NCI-H1930 (cell line): ENCODE measurements at regions not wholly inside any gene's neighbourhood (a gene's known extent, or its start where the extent isn't known, plus 50 kb on each side); places are given as distances from the start of the nearest gene placed in this dataset.
"Not testable (repeated sequence)": the region's sequence is repeated elsewhere in the genome, so short reads cannot be mapped to it uniquely, and the experiment has no call there.

Source experiments
- DNase-seq, 2 experiments: peaks; one replicate each; lab custom pipeline; 2025; lab: John Stamatoyannopoulos, UW

DNA sequence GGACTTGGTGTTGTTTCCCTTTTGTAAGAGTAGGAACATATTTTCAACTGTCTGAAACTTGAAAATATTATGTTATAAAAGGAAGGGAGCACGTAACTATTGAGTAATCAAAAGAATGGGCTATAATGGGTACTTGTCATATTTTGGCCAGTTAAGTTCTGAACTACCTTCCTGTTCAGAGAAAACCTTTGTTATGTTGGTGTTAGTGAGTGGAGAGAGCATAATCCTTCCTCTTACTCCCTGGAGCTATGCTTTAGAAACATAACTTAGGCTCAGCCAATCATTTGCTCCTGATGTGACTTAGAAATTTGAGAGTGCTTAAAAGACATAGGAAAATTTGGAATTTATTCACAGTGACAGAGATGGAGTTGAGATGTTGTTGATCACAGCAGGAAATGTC is 482.5 kb upstream of the SPRY2 start:
- no peak for DNase-seq

DNA sequence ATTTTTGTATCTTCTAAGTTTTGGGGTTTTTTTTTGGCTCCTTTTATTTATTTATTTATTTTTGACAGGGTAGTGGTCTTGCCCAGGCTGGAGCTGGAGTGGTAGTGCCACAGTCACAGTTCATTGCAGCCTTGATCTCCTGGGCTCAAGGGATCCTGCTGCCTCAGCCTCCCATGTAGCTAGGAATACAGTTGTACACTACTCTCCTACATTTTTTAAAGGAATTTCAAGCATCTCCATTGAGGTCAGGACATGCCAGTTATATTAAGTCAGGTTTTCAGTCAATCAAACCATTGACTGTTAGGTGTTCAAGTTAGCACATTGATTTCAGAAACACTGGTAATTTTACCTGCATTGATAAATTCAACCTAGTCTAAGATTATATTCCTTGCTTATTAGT is 480.5 kb upstream of the SPRY2 start:
- DNase-seq = no peak

DNA sequence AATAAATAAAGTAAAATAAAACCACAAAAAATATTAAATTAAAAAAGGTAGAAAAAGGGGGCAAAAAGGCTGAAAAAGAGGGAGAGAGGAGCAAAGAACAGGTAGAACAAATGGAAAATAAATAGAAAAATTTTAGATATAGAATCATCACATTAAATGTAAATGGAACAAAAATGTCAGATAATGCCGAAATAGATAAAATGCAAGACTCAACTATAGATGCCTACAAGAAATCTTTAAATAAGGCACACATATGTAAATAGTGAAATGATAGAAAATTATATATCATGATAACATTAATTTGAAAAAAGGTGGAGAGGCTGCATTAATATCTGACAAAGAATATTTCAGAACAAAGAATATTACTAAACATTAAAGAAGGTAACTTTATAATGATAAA is 477.1 kb upstream of the SPRY2 start:
- no peak for DNase-seq

DNA sequence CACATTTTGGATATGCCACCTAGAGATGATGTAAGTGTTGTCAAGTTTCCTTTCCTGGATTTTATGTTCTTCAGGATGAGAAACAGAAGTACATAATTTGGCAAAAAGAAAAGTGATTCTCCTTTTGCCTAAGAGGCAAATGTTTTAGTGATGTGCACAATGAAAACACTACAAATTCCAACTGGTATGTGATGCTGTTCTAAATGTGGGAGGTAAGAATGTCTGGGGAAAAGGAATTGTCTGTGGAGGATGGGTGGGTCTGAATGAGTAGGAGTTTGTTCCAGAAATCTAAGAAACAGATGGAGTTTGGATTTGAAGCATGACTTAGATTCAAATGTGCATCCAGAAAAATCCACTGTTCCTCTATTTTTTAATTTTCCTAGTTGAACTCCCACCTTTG is 473.6 kb upstream of the SPRY2 start:
- DNase-seq = no peak

DNA sequence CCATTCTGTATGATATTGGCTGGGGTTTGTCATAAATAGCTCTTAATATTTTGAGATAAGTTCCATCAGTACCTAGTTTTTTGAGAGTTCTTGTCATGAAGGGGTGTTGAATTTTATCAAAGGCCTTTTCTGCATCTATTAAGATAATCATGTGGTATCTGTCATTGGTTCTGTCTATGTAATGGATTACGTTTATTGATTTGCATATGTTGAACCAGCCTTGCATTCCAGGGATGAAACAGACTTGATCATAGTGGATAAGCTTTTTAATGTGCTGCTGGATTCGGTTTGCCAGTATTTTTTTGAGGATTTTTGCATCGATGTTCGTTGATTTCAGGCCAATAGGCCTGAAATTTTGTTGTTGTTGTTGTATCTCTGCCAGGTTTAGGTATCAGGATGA is 469.4 kb upstream of the SPRY2 start:
- not testable (repeated sequence) for DNase-seq

DNA sequence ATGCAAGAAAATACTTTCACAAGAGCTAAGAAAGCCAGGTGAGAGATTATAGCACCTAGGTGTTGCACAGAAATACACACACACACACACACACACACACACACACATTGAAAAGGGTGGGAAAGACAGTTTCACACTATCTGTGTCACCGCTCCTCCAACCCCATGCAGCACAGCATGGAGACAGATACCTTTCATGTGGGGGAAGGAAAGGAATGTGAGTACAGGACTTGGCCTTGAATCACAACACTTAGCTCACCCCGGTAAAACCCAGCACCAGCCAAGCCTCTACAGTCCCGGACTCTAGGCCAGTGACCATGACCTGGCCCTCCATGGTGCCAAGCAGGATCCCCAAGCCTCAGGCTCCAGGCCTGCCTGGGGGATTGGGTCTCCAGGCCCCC is 462.0 kb upstream of the SPRY2 start:
- no peak for DNase-seq

DNA sequence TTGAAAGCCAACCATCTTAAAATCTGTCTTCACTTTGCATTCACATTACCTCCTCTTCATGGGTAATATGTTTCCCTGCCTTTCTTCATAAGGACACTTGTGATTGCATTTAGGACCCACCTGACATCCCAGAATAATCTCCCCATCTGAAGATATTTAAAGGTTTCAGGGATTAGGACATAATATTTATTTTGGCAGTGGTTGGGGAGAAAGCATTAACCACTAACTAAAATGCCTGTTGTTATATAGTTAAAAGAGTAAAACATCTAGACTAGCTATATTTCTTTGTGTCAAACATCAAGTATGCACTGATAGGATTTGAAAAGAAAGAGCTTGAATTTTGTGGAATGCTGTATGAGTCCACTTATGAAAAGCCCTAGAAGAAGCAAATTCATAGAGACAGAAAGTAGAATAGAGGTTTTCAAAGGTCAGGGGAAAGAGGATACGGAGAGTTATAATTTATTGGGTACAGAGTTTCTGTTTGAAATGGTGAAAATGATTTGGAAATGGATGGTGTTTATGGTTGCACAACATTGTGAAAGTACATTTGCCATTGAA is 457.7 kb upstream of the SPRY2 start:
- DNase-seq = no peak

DNA sequence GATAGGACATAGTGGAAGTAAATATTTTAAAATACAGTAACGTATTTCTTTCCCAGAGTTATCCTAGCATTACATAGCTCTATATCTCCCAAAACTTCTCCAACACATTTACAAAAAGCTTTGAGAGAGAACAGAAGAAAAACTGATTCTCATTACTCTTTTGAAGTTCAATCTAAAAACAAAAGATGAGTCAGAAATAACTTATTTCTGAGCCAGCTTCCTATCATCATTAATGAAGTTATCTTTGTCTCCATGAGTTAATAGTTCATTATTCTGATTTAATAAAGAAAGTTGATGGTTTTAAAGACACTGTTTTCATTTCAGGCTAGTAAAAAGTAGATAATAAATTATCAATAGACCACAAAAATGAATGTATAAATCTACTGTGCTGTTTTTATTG is 446.7 kb upstream of the SPRY2 start:
- no peak for DNase-seq

DNA sequence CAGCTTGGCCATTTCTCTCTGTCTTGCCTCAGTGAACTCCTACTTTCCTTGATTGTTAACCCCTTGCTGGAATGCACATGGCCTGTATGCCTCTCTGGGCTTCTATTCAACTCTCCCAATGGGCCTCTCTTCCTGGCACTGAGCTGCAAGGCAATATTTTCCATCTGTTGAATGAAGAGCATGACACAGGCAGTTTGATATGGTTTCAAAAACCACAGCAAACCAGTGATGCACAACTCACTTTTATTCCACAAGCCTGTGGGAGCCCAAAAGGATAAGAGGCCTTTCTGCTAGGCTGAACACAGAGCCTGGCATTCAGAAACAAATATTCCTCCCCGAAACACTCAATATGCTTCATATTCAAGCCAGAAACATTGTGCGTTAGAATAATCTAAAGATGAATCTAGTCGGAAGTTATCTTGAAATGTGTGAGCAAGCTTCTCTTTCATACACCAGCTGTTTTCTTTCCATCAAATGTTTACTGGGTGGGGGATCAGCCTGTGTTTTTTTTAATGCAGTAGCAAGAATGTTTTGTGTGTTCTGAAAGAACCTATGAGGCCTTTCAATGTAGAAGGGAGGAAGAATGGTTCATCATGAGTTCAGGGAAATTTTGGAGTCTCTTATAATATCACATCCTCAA is 443.1 kb upstream of the SPRY2 start:
- no peak for DNase-seq

DNA sequence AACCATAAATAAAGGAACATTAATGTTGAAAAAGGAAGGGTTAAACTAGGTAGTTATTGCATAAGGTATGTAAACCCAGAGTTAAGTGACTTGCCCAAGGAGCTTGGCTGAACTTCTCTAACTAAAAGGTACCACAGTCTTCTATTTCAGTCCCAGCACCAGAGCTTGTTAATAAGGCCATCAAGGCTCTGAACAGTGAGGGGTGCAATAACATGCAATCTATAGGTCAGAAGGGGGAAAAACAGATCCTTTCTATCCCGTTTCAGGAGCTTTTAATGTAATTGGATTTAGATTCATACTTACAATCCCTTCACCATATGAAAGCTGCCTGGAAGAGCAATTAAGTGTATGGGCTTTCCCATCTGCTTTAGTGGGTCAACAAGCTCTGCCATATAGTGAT is 441.5 kb upstream of the SPRY2 start:
- no peak for DNase-seq

DNA sequence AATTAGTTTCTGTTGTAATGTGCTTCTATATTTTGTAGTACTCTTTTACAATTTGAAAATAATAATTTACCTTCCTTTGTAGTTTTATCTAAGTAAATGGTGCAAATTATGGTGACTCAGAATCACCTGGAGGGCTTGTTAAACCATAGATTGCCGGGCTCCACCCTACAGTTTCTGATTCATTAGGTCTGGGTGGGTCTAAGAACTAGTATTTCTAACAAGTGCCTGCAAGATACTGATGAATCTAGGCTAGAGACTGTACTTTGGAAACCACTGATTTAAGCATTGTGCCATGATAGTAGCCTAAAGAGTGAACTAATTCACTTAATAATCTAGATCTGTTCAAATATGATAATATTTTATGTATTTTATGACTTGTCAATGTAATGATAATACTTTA is 437.4 kb upstream of the SPRY2 start:
- peak in 1 of 2 experiments; percentile 72 for DNase-seq

DNA sequence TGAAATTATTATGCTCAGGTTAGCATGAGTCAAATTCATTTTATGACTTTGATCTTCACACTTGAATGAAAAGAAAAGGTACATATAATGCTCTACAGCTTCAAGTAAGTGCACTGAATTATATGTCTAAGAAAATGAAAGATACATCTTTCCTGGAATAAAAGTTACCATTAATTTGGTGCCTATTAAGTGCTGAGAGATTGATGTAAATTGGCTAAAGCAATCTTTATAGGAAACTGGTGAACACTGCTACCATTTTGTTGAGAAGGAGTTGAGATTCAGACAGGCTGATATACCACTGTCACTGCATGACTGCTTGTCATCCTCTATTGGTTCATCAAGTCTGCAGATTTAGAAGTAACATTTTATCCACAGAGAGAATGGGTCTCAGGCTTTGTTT is 416.8 kb upstream of the SPRY2 start:
- DNase-seq = no peak

DNA sequence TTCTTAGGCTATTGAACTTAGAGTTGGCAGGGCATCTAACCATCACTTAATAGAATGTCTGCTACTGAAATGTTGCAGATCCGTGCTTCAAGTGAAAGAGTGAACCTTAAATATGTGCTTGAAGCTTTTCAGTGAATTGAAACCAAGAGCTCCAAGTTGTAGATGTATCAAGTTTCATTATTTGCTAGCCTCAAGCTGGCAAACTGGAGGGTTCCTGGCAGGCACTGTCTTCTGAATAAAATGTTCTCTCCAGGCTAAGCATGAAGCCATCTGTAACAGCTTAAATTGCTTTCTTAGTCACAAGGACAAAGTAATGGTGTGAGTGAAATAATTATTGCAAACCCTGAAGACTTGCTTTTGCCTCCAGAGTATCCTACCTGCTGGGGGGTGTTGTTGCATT is 415.0 kb upstream of the SPRY2 start:
- DNase-seq = no peak

DNA sequence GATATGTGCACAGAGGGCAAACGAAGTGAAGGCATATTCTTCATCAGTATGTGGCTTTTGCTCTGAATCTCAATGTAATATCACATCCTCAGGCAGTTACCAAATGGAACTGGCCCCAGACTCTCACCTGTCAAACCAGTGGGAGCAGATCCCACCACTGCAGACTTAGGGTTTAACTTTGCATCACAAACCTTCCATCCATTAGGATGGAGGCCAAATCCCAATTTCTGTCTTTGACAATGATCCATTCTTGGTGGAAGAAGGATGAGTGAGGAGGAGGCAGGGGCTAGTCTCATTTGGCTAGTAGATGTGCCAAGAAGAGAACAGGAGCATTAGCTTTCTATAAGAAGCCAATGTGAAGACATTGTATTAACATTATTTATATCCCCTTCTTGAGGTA is 413.5 kb upstream of the SPRY2 start:
- no peak for DNase-seq

DNA sequence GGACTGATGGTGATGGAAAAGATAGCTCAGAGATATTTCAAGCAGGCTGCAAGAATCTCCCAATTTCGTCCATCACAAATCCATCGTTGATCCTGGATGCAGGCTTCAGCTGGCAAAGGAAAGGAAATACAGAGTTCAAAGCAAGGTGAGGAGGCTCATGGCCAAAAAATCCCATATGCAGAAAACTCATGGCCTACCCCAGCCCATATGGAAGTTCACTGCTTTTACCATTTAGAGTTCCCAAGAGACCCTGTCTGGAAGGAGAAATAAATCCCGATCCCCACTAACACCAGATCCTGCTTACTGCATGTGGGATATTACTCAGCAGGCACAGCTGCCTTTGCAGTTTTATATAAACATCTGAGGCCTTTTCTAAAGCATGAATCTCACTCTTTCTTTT is 412.9 kb upstream of the SPRY2 start:
- DNase-seq = no peak

DNA sequence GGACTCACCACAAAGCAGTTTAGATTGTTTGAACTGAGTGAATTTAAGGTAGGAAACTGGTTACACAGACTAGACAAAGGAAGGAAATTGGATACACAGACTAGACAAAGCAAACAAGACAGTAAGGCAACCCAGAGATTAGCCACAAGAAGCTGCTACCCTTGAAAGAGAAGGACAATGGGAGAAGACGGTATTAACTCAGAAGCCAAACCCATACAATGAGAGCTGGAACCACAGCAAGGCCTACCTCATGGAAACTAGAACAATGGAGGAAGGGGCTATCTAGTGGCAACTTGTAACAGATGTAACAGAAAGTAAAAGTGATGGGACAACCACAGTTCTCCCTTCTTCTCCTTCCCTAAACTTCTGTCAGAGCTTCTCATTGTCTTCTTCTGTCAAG is 410.9 kb upstream of the SPRY2 start:
- no peak for DNase-seq

DNA sequence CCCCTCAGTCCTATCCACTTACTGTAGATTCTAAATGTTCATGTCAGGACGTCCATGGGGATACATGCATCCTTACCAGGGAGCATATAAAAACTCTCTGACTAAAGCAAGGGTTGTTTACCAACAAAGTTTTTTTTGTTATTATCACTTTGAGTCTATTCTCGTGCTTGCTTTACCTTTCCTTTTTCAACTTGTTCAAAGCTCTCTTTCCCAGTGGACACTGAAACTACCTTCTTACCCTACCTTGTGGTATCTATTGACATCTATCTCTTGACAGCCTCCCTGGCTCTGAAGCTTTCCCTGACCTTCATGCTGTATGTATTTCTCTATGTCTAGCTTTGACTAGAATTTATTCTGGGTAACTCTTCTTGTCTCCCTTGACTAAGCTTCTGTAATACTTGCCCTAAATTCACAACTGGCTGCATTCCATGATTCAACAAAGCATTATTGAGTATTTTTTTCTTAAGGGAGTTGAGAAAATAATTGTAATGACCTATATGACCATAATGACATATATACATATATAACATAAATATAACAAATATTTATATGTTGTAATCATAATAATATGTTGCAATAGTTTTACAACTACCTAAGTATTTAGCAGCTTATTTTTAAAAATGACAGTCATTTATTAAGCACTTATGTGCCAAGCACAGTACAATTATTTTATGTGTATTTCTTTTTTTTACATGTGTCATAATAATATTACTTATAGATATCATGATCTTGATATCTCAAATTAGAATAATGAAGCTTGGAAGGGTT is 403.4 kb upstream of the SPRY2 start:
- no peak for DNase-seq

DNA sequence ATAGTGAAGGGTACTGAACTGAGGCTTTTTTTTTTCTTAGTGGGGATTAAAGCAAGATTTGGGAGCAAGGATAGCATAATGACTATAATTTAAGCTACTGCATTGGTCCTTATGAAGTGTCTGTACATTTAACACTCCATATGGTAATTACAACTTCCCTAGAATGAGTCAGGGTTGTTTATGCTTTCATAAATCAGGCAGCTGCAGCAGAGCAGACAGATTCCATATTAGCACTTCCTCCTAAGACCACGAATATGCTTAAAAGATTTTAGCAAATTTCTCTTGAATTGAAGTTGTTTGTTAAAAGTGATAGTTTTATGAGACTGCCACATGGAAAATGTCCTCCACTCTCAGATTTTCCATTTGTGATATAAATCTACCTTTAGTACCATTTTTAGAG is 401.1 kb upstream of the SPRY2 start:
- DNase-seq = no peak

DNA sequence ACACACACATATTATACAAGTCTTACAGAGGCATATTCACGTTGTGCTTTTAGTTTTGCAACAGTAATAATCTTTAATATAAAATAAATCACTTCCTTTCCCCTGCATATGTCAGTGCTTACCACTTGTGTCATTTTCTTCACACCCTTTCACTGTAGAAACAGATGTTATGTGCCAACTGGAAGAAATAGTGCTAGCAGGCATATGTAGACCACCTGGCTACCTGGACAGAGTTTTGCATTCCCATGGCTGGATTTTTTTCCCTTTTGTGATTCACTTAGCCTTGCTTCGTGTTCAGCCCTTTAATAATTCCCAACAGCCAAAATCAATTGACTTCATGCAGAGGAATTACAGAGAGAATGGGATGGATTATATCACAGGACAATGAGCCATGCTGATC is 399.1 kb upstream of the SPRY2 start:
- no peak for DNase-seq

DNA sequence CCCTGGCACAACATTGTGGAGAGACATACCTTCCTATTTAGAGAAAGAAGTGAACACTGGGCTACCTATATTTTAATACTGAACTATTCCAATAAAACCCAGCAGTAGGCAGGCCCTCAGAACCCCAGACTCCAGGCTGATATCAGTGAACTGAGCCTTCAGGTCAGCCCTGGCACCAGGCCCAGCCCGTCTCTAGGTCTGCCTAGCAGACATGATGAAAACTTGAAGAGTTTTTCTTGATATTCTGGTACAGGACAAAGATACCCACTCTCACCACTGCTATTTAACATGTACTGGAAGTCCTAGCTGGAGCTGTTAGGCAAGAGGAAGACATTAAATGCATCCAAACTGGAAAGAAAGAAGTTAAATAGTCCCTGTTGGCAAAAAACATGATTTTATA is 396.6 kb upstream of the SPRY2 start:
- DNase-seq = no peak

DNA sequence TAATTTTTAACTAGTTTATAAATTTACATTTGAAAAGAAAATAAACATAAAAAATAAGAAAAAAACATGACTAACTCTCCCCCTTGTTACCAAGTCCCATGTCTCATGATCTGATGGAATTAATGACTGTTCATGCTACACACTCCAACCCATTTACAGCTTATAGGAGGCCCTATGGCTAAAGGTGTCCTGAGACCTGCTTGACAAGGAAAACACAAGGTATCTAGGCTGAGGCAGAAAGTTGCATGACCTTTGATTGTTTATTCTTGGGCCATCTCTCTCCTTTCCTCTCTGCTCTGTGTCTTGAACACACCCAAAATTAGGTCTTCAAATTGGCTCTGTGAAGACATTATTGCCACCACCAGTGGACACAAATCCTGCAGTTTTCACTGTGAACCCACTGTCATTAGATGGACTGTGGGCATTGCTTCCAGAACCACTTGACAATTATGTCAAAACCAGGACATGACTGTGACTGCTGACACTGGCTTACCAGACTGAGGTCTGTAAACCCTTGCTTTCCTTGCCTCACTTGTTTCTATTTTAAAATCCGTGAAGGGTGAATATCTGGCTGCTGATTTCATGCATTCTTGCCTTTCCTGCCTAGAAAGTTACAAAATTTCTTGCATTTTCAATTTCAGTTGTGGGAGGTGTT is 386.5 kb upstream of the SPRY2 start:
- no peak for DNase-seq

DNA sequence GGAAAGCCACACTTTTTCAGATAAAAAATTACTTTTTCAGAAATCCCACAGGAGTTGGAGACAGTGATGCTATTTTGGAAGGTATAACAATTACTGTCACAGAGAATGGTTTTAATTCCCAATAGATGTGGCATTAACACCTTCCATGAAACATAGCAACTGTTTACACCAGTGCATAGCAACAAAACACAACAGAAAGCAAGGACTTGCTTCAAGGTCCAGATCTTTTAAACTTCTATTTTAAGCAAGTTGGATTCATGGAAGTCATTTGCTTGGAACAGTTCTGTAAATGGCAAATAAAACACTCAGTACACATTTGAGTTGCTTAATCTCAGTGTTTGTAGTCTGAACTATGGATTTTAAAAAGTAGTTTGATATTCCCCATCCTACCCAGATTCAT is 385.9 kb upstream of the SPRY2 start:
- DNase-seq = no peak

DNA sequence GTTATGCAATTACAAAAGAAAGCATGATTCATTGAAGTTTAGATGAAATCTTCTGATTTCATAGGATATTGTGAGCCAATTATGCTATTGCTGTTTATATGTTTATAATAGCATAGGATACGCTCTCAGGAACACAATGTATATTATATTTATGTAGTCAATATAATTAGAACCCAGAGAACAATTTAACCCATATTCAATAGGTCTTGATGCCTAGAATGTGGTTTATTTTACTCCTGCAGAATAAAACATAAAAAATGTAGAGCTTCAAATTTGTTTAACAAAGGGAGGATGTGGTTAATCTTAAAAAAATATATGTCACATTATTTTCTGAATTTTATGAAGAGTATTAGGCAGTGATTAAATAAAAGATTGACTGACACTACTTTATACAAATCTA is 380.8 kb upstream of the SPRY2 start:
- no peak for DNase-seq
